ENCODE measurements at regions not wholly inside any gene's neighbourhood (a gene's known extent, or its start where the extent isn't known, plus 50 kb on each side); places are given as distances from the start of the nearest gene placed in this dataset.

- intact Hi-C loops (cut with DNase I, micrococcal nuclease): no loop called here
Observed at GRCh38 chr6:115796829-115797228, 263.9 kb downstream of the FRK start.

GRCh38 chr6:115796061-115796460 lies 264.6 kb downstream of the FRK start:
- no peaks in the 10 kb centered on the region for H3K27me3 Mint-ChIP-seq
- H3K4me1 Mint-ChIP-seq: no peaks in the 10 kb centered on the region
- H3K9me3 Mint-ChIP-seq (ENCODE audit: low read depth): no peaks in the 10 kb centered on the region
- POLR2A ChIA-PET: no interaction called here
- DNase-seq: no peak
- H3K27ac Mint-ChIP-seq: no peak overlapping the region
- no peak overlapping the region for H3K4me3 Mint-ChIP-seq
- no peak for ATAC-seq
- CTCF ChIA-PET: no interaction called here
- H3K36me3 Mint-ChIP-seq (ENCODE audit: low read depth): no peaks in the 10 kb centered on the region
- intact Hi-C loops (cut with DNase I, micrococcal nuclease): no loop called here

More at GRCh38 chr6:115796829-115797228, 263.9 kb downstream of the FRK start:
- ATAC-seq: no peak
- Mint-ChIP-seq H3K4me3 (no peak overlapping the region), H3K27ac (no peak overlapping the region), H3K36me3 (ENCODE audit: low read depth) (no peaks in the 10 kb centered on the region), H3K9me3 (ENCODE audit: low read depth) (no peaks in the 10 kb centered on the region), H3K27me3 (no peaks in the 10 kb centered on the region), H3K4me1 (no peaks in the 10 kb centered on the region)
- ChIA-PET CTCF (interaction anchor here (0.9 kb wide), 1 partner anchor 35 kb away, joined by 3 read pairs; no protein-coding TSS in a partner anchor), POLR2A (no interaction called here)
- no peak for DNase-seq

- Mint-ChIP-seq H3K27ac (no peak overlapping the region), H3K27me3 (no peaks in the 10 kb centered on the region), H3K4me1 (no peaks in the 10 kb centered on the region), H3K4me3 (no peak overlapping the region), H3K36me3 (ENCODE audit: low read depth) (no peaks in the 10 kb centered on the region), H3K9me3 (ENCODE audit: low read depth) (no peaks in the 10 kb centered on the region)
- DNase-seq: no peak
- POLR2A ChIA-PET: no interaction called here
- intact Hi-C loops (cut with DNase I, micrococcal nuclease): no loop called here
- CTCF ChIA-PET: no interaction called here
- no peak for ATAC-seq
Observed at GRCh38 chr6:115783402-115784061, 277.2 kb downstream of the FRK start.

- DNase-seq (no peak), ATAC-seq (no peak)
- Mint-ChIP-seq H3K36me3 (ENCODE audit: low read depth) (no peaks in the 10 kb centered on the region), H3K9me3 (ENCODE audit: low read depth) (no peaks in the 10 kb centered on the region), H3K4me3 (no peak overlapping the region), H3K4me1 (no peaks in the 10 kb centered on the region), H3K27ac (no peak overlapping the region), H3K27me3 (no peaks in the 10 kb centered on the region)
- POLR2A ChIA-PET: no interaction called here
- CTCF ChIA-PET: no interaction called here
- intact Hi-C loops (cut with DNase I, micrococcal nuclease): no loop called here
Observed at GRCh38 chr6:115782612-115783011, 278.1 kb downstream of the FRK start.

GRCh38 chr6:115773741-115774140 lies 286.9 kb downstream of the FRK start:
- ChIA-PET POLR2A (no interaction called here), CTCF (no interaction called here)
- no peaks in the 10 kb centered on the region for H3K36me3 Mint-ChIP-seq (ENCODE audit: low read depth)
- H3K27me3 Mint-ChIP-seq: no peaks in the 10 kb centered on the region
- H3K9me3 Mint-ChIP-seq (ENCODE audit: low read depth): no peaks in the 10 kb centered on the region
- ATAC-seq (no peak), DNase-seq (no peak)
- H3K4me3 Mint-ChIP-seq: no peak overlapping the region
- no peaks in the 10 kb centered on the region for H3K4me1 Mint-ChIP-seq
- H3K27ac Mint-ChIP-seq: no peak overlapping the region
- intact Hi-C loops (cut with DNase I, micrococcal nuclease): no loop called here

- no peaks in the 10 kb centered on the region for H3K36me3 Mint-ChIP-seq (ENCODE audit: low read depth)
- ChIA-PET POLR2A (no interaction called here), CTCF (no interaction called here)
- intact Hi-C loops (cut with DNase I, micrococcal nuclease): no loop called here
- H3K27me3 Mint-ChIP-seq: no peaks in the 10 kb centered on the region
- DNase-seq (no peak), ATAC-seq (no peak)
- H3K27ac Mint-ChIP-seq: no peak overlapping the region
- H3K9me3 Mint-ChIP-seq (ENCODE audit: low read depth): no peaks in the 10 kb centered on the region
- H3K4me3 Mint-ChIP-seq: no peak overlapping the region
- H3K4me1 Mint-ChIP-seq: no peaks in the 10 kb centered on the region
Observed at GRCh38 chr6:115770851-115771250, 289.8 kb downstream of the FRK start.

GRCh38 chr6:115768500-115768899 lies 292.2 kb downstream of the FRK start:
- Mint-ChIP-seq H3K36me3 (ENCODE audit: low read depth) (no peaks in the 10 kb centered on the region), H3K27me3 (no peaks in the 10 kb centered on the region), H3K4me3 (no peak overlapping the region), H3K9me3 (ENCODE audit: low read depth) (peaks cover 1% of the 10 kb centered on the region), H3K27ac (no peak overlapping the region), H3K4me1 (no peaks in the 10 kb centered on the region)
- ChIA-PET POLR2A (no interaction called here), CTCF (no interaction called here)
- DNase-seq: no peak
- intact Hi-C loops (cut with DNase I, micrococcal nuclease): no loop called here
- no peak for ATAC-seq

- ATAC-seq (no peak), DNase-seq (no peak)
- H3K36me3 Mint-ChIP-seq (ENCODE audit: low read depth): no peaks in the 10 kb centered on the region
- H3K4me1 Mint-ChIP-seq: no peaks in the 10 kb centered on the region
- POLR2A ChIA-PET: no interaction called here
- intact Hi-C loops (cut with DNase I, micrococcal nuclease): no loop called here
- H3K9me3 Mint-ChIP-seq (ENCODE audit: low read depth): peaks cover 1% of the 10 kb centered on the region
- H3K27ac Mint-ChIP-seq: no peak overlapping the region
- H3K27me3 Mint-ChIP-seq: no peaks in the 10 kb centered on the region
- no peak overlapping the region for H3K4me3 Mint-ChIP-seq
- CTCF ChIA-PET: no interaction called here
Observed at GRCh38 chr6:115767931-115768330, 292.8 kb downstream of the FRK start.

- H3K4me1 Mint-ChIP-seq: no peaks in the 10 kb centered on the region
- CTCF ChIA-PET: no interaction called here
- no peak overlapping the region for H3K4me3 Mint-ChIP-seq
- intact Hi-C loops (cut with DNase I, micrococcal nuclease): no loop called here
- ATAC-seq (no peak), DNase-seq (no peak)
- H3K36me3 Mint-ChIP-seq (ENCODE audit: low read depth): no peaks in the 10 kb centered on the region
- no peak overlapping the region for H3K27ac Mint-ChIP-seq
- H3K27me3 Mint-ChIP-seq: no peaks in the 10 kb centered on the region
- peaks cover 3% of the 10 kb centered on the region for H3K9me3 Mint-ChIP-seq (ENCODE audit: low read depth)
- POLR2A ChIA-PET: no interaction called here
Observed at GRCh38 chr6:115766745-115767462, 293.8 kb downstream of the FRK start.

- CTCF ChIA-PET: no interaction called here
Observed at GRCh38 chr6:115765966-115766365, 294.7 kb downstream of the FRK start.

GRCh38 chr6:115759051-115759450 lies 301.6 kb downstream of the FRK start:
- ChIA-PET POLR2A (no interaction called here), CTCF (no interaction called here)
- Mint-ChIP-seq H3K9me3 (ENCODE audit: low read depth) (peaks cover 4% of the 10 kb centered on the region), H3K27ac (no peak overlapping the region), H3K4me1 (no peaks in the 10 kb centered on the region), H3K27me3 (no peaks in the 10 kb centered on the region), H3K36me3 (ENCODE audit: low read depth) (no peaks in the 10 kb centered on the region), H3K4me3 (no peak overlapping the region)
- intact Hi-C loops (cut with DNase I, micrococcal nuclease): no loop called here
- no peak for ATAC-seq
- no peak for DNase-seq

More at GRCh38 chr6:115765966-115766365, 294.7 kb downstream of the FRK start:
- H3K27ac Mint-ChIP-seq: no peak overlapping the region
- no peaks in the 10 kb centered on the region for H3K36me3 Mint-ChIP-seq (ENCODE audit: low read depth)
- POLR2A ChIA-PET: no interaction called here
- H3K4me3 Mint-ChIP-seq: no peak overlapping the region
- H3K4me1 Mint-ChIP-seq: no peaks in the 10 kb centered on the region
- intact Hi-C loops (cut with DNase I, micrococcal nuclease): no loop called here
- ATAC-seq (no peak), DNase-seq (no peak)
- no peaks in the 10 kb centered on the region for H3K27me3 Mint-ChIP-seq
- peaks cover 3% of the 10 kb centered on the region for H3K9me3 Mint-ChIP-seq (ENCODE audit: low read depth)

- Mint-ChIP-seq H3K4me3 (no peak overlapping the region), H3K27ac (no peak overlapping the region), H3K27me3 (no peaks in the 10 kb centered on the region), H3K9me3 (ENCODE audit: low read depth) (no peaks in the 10 kb centered on the region), H3K4me1 (no peaks in the 10 kb centered on the region), H3K36me3 (ENCODE audit: low read depth) (no peaks in the 10 kb centered on the region)
- no peak for DNase-seq
- intact Hi-C loops (cut with DNase I, micrococcal nuclease): no loop called here
- ChIA-PET POLR2A (no interaction called here), CTCF (no interaction called here)
- no peak for ATAC-seq
Observed at GRCh38 chr6:115753446-115753845, 307.2 kb downstream of the FRK start.
